AG04450 (cell line): ENCODE measurements at regions not wholly inside any gene's neighbourhood (a gene's known extent, or its start where the extent isn't known, plus 50 kb on each side); places are given as distances from the start of the nearest gene placed in this dataset.

Source experiments
- CTCF ChIA-PET: fragments of 300-600, 350-600 bp; formaldehyde crosslinking; extraction: SDS; loops from one replicate; lab custom pipeline; 2022; ENCODE audit warnings: antibody characterized with exemption, inconsistent platforms; lab: Charles Lee
- POLR2A ChIA-PET: fragments of 350-600 bp; formaldehyde crosslinking; extraction: SDS; loops from one replicate; lab custom pipeline; 2021; ENCODE audit warnings: antibody characterized with exemption, inconsistent platforms; lab: Yijun Ruan, JAX
- DNase-seq: peaks from one replicate; pipeline ENCODE4 v3.0.0-alpha.2; 2011; ENCODE audit warnings: low read depth, low spot score
- H3K27ac ChIP-seq: one replicate; pipeline ENCODE4 v1.5.1; 2012; ENCODE audit warnings: low read depth, low read length, control low read depth
- H3K27me3 ChIP-seq: one replicate; pipeline ENCODE4 v1.6.0; 2012; ENCODE audit warnings: low read length; ENCODE audit not compliant: control insufficient read depth, insufficient read depth
- H3K4me3 ChIP-seq: 2 replicates; pipeline ENCODE4 v1.5.1; 2011; ENCODE audit warnings: mild to moderate bottlenecking, low read depth, low read length, control low read depth
- H3K9me3 ChIP-seq: 2 replicates; pipeline ENCODE4 v1.5.1; 2012; ENCODE audit warnings: low read length; ENCODE audit not compliant: control insufficient read depth, insufficient read depth
- CTCF ChIP-seq: IDR thresholded peaks from 2 replicates; pipeline ENCODE4 v1.5.1; 2011; ENCODE audit warnings: low read depth, low read length, control low read depth, inconsistent platforms

DNA sequence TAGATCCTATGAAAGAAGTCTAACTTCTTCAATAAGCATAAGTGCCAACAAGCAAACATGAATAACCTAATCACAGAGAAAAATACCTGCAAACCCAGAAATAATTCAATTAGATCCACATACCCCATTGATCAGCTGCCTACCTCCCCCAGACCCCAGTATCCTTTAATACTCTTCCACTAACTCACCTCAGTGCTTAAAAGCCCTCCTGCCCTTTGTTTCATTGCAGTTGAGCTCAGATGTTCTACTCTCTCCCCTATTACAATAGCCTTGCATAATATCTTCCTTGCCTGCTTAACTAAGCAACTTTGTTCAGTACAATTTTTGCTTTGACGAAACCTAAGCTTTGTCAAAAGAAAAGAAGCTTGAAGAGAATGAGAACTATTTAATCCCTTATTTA is 156.0 kb upstream of the ZC3H15 start:
- no peak for TF ChIP-seq CTCF
- H3K27ac ChIP-seq: no peak overlapping the region
- no peak for DNase-seq
- no peaks in the 10 kb centered on the region for H3K9me3 ChIP-seq
- no peak overlapping the region for H3K4me3 ChIP-seq
- ChIA-PET POLR2A (no interaction called here), CTCF (no interaction called here)
- no peaks in the 10 kb centered on the region for H3K27me3 ChIP-seq

GRCh38 chr2:186339716-186340115 is 146.3 kb upstream of the ZC3H15 start:
- no peak for DNase-seq
- Histone ChIP-seq H3K4me3 (no peak overlapping the region), H3K27me3 (no peaks in the 10 kb centered on the region), H3K27ac (no peak overlapping the region), H3K9me3 (no peaks in the 10 kb centered on the region)
- no peak for TF ChIP-seq CTCF
- CTCF ChIA-PET: no interaction called here
- POLR2A ChIA-PET: no interaction called here

GRCh38 chr2:186342029-186342428 is 144.0 kb upstream of the ZC3H15 start:
- DNase-seq: no peak
- POLR2A ChIA-PET: no interaction called here
- CTCF ChIA-PET: no interaction called here
- Histone ChIP-seq H3K9me3 (no peaks in the 10 kb centered on the region), H3K4me3 (no peak overlapping the region), H3K27ac (no peak overlapping the region), H3K27me3 (no peaks in the 10 kb centered on the region)
- no peak for TF ChIP-seq CTCF

DNA sequence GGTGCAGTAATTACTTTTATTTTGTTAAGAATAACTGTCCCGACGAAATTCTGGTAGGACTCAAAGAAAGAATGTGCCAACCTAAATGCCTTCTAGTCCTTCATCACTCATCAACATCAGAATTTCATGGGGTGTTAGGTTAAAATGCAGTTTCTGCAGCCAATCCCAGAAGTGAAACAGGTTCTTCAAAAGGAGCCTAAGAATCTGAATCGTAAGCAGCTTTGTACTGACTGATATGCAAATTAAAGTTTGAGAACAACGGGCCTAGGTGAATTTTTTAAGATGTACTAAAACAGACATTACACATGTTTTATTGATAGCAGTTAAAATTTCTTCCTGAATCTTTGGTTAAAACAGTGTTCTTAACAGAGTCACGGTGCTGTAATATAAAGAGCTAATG is 140.3 kb upstream of the ZC3H15 start:
- no peaks in the 10 kb centered on the region for H3K27me3 ChIP-seq
- no peak overlapping the region for H3K4me3 ChIP-seq
- DNase-seq: no peak
- ChIA-PET POLR2A (no interaction called here), CTCF (no interaction called here)
- no peaks in the 10 kb centered on the region for H3K9me3 ChIP-seq
- TF ChIP-seq CTCF: no peak
- H3K27ac ChIP-seq: no peak overlapping the region

DNA sequence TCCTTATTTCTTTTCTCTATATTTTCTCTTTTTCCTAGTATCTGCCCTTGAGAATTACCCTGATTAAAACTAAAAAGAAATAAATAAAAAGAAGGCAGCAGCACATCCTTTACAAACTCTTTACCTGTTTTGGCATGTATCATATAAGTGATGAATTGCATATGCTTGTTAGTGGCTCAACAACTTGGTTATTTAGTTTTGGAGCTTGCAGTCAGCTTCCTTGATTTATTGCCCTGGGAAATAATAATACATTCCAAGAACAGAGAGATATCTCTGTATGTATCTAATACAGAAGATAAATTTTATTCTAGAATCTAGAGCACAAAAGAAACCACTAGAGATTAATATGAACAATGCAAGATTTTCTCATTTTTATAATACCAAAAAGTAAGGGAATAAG is 139.8 kb upstream of the ZC3H15 start:
- CTCF ChIA-PET: no interaction called here
- TF ChIP-seq CTCF: no peak
- H3K9me3 ChIP-seq: no peaks in the 10 kb centered on the region
- H3K27me3 ChIP-seq: no peaks in the 10 kb centered on the region
- H3K27ac ChIP-seq: no peak overlapping the region
- POLR2A ChIA-PET: no interaction called here
- DNase-seq: no peak
- no peak overlapping the region for H3K4me3 ChIP-seq
